H1 (cell line): ENCODE measurements at regions not wholly inside any gene's neighbourhood (a gene's known extent, or its start where the extent isn't known, plus 50 kb on each side); places are given as distances from the start of the nearest gene placed in this dataset.

Experiments
- CTCF ChIA-PET: fragments of 300-600 bp; sonication (Branson Sonifier 250); formaldehyde crosslinking; loops from one replicate; lab custom pipeline; 2021; ENCODE audit not compliant: partially characterized antibody; lab: Charles Lee
- POLR2A ChIA-PET: fragments of 300-600 bp; sonication (Branson Sonifier 250); formaldehyde crosslinking; loops from one replicate; lab custom pipeline; 2021; ENCODE audit warnings: inconsistent platforms; ENCODE audit not compliant: partially characterized antibody; lab: Charles Lee
- DNase-seq, 2 experiments: peaks; one replicate each; pipeline versions ENCODE4 v3.0.0 to v3.0.0-alpha.2; 2010 to 2022; ENCODE audit warnings: low spot score in 2 of 2, low read depth in 1 of 2, mixed read lengths in 1 of 2
- FAIRE-seq: peaks from 2 replicates; lab custom pipeline; 2011; peaks lifted over from hg19 to GRCh38; lab: Jason Lieb, UNC
- H2AFZ ChIP-seq: 2 replicates; pipeline ENCODE4 v1.8.1; 2012; ENCODE audit warnings: low read length, inconsistent platforms
- H2AK5ac ChIP-seq: 2 replicates; pipeline ENCODE4 v1.6.1; 2013; ENCODE audit warnings: low read depth, low read length
- H2BK120ac ChIP-seq: replicated peaks from 2 replicates; pipeline ENCODE3; 2013; ENCODE audit warnings: low read depth, low read length, inconsistent platforms
- H2BK12ac ChIP-seq: 2 replicates; pipeline ENCODE4 v1.6.1; 2013; ENCODE audit warnings: low read depth, low read length
- H2BK15ac ChIP-seq: 2 replicates; pipeline ENCODE4 v1.6.1; 2013; ENCODE audit warnings: low read length
- H2BK20ac ChIP-seq: 2 replicates; pipeline ENCODE4 v1.6.1; 2013; ENCODE audit warnings: low read length
- H2BK5ac ChIP-seq: 2 replicates; pipeline ENCODE4 v1.6.1; 2013; ENCODE audit warnings: low read depth, low read length
- H3K14ac ChIP-seq: 2 replicates; pipeline ENCODE4 v1.6.1; 2013; ENCODE audit warnings: inconsistent platforms; ENCODE audit not compliant: insufficient read length
- H3K18ac ChIP-seq: 2 replicates; pipeline ENCODE4 v1.6.1; 2013; ENCODE audit warnings: low read length; ENCODE audit errors: extremely low read depth
- H3K23ac ChIP-seq: 2 replicates; pipeline ENCODE4 v1.6.1; 2013; ENCODE audit warnings: inconsistent platforms; ENCODE audit not compliant: insufficient read length
- H3K23me2 ChIP-seq: 2 replicates; pipeline ENCODE4 v1.6.1; 2013; ENCODE audit warnings: low read depth, low read length
- H3K27ac ChIP-seq: 2 replicates; pipeline ENCODE4 v1.6.1; 2011; ENCODE audit warnings: low read depth, low read length, inconsistent platforms
- H3K27me3 ChIP-seq, 4 experiments: replicated peaks in 1 of 4; 1 replicate in 1 of 4; 2 replicates in 3 of 4; pipeline versions ENCODE4 v1.6.1 to v1.8.1; 2011 to 2013; ENCODE audit warnings: low read length in 3 of 4, mild to moderate bottlenecking in 3 of 4, inconsistent platforms in 2 of 4, mixed read lengths in 2 of 4, moderate library complexity in 1 of 4; ENCODE audit not compliant: control insufficient read depth in 3 of 4, insufficient read depth in 3 of 4; ENCODE audit errors: extremely low read depth in 1 of 4
- H3K36me3 ChIP-seq, 4 experiments: 2 replicates each; pipeline versions ENCODE4 v1.6.1 to v1.8.1; 2011 to 2013; ENCODE audit warnings: mild to moderate bottlenecking in 4 of 4, low read length in 3 of 4, moderate library complexity in 2 of 4, control low read depth in 1 of 4, inconsistent platforms in 1 of 4; ENCODE audit not compliant: insufficient read depth in 4 of 4, control insufficient read depth in 2 of 4
- H3K4ac ChIP-seq: replicated peaks from 2 replicates; pipeline ENCODE3; 2013; ENCODE audit warnings: low read length, low read depth, mixed read lengths, inconsistent platforms; ENCODE audit not compliant: insufficient read length
- H3K4me1 ChIP-seq, 4 experiments: replicated peaks in 1 of 4; 1 replicate in 1 of 4; 2 replicates in 3 of 4; pipeline versions ENCODE4 v1.6.1 to v1.8.1; 2011 to 2013; ENCODE audit warnings: low read length in 3 of 4, inconsistent platforms in 2 of 4, mixed read lengths in 1 of 4; ENCODE audit not compliant: insufficient read depth in 4 of 4, control insufficient read depth in 3 of 4
- H3K4me2 ChIP-seq, 2 experiments: 2 replicates each; pipeline versions ENCODE4 v1.6.1 to v1.8.1; 2011 to 2013; ENCODE audit warnings: low read depth in 2 of 2, low read length in 2 of 2, control low read depth in 1 of 2, inconsistent platforms in 1 of 2, mild to moderate bottlenecking in 1 of 2; ENCODE audit not compliant: insufficient read depth in 1 of 2
- H3K4me3 ChIP-seq, 4 experiments: fragments of 200-600, 300-600 bp in 1 of 4; sonication (generic), shearing (Covaris generic), sonication (Bioruptor Twin) in 1 of 4; 2 replicates each; pipeline versions ENCODE4 v1.5.1 to v1.8.1; 2011 to 2016; ENCODE audit warnings: low read length in 4 of 4, low read depth in 3 of 4, control low read depth in 2 of 4, inconsistent platforms in 2 of 4, mild to moderate bottlenecking in 2 of 4, mixed read lengths in 1 of 4, moderate library complexity in 1 of 4; ENCODE audit not compliant: insufficient read depth in 2 of 4; ENCODE audit errors: extremely low read depth in 1 of 4
- H3K56ac ChIP-seq: replicated peaks from 2 replicates; pipeline ENCODE3; 2013; ENCODE audit warnings: low read depth, mild to moderate bottlenecking, mixed read lengths, low read length, inconsistent platforms; ENCODE audit not compliant: insufficient read length
- H3K79me1 ChIP-seq: 2 replicates; pipeline ENCODE4 v1.6.1; 2013; ENCODE audit warnings: low read depth, low read length, control low read depth
- H3K79me2 ChIP-seq, 2 experiments: 2 replicates each; pipeline versions ENCODE4 v1.6.1 to v1.8.1; 2012 to 2013; ENCODE audit warnings: low read length in 2 of 2, mild to moderate bottlenecking in 2 of 2, inconsistent platforms in 1 of 2; ENCODE audit not compliant: insufficient read depth in 2 of 2, control insufficient read depth in 1 of 2
- H3K9ac ChIP-seq, 4 experiments: replicated peaks in 1 of 4; 1 replicate in 1 of 4; 2 replicates in 3 of 4; pipeline versions ENCODE4 v1.6.1 to v1.8.1; 2011 to 2013; ENCODE audit warnings: low read depth in 3 of 4, low read length in 3 of 4, control low read depth in 2 of 4, mild to moderate bottlenecking in 2 of 4, moderate library complexity in 2 of 4, inconsistent platforms in 1 of 4; ENCODE audit errors: extremely low read depth in 1 of 4
- H3K9me3 ChIP-seq, 2 experiments: 2 replicates each; pipeline versions ENCODE4 v1.6.1 to v1.8.1; 2012 to 2013; ENCODE audit warnings: mild to moderate bottlenecking in 2 of 2, moderate library complexity in 2 of 2, control low read depth in 1 of 2, inconsistent platforms in 1 of 2, low read depth in 1 of 2, low read length in 1 of 2, mixed read lengths in 1 of 2; ENCODE audit not compliant: insufficient read depth in 2 of 2
- H4K20me1 ChIP-seq, 2 experiments: replicated peaks in 1 of 2; 2 replicates each; pipeline versions ENCODE3 to v1.8.1; 2011 to 2013; ENCODE audit warnings: inconsistent platforms in 2 of 2, low read length in 2 of 2, mild to moderate bottlenecking in 1 of 2; ENCODE audit not compliant: insufficient read depth in 2 of 2, control insufficient read depth in 1 of 2
- H4K5ac ChIP-seq: 2 replicates; pipeline ENCODE4 v1.6.1; 2013; ENCODE audit warnings: low read length, low read depth, mixed read lengths, inconsistent platforms; ENCODE audit not compliant: insufficient read length
- H4K8ac ChIP-seq: 2 replicates; pipeline ENCODE4 v1.8.0; 2013; ENCODE audit warnings: mild to moderate bottlenecking, moderate library complexity, low read length, inconsistent platforms; ENCODE audit not compliant: insufficient read depth; ENCODE audit errors: extremely low read depth
- H4K91ac ChIP-seq: replicated peaks from 2 replicates; pipeline ENCODE3; 2013; ENCODE audit warnings: low read length, mixed read lengths, inconsistent platforms; ENCODE audit not compliant: insufficient read length
- CREB1 ChIP-seq: IDR thresholded peaks from 2 replicates; pipeline ENCODE4 v1.6.1; 2012; ENCODE audit warnings: inconsistent platforms
- EP300 ChIP-seq, 2 experiments: IDR thresholded peaks; 1 replicate in 1 of 2; 2 replicates in 1 of 2; pipeline ENCODE4 v1.6.1; 2011 to 2012; ENCODE audit warnings: low read depth in 2 of 2, low read length in 2 of 2, mild to moderate bottlenecking in 2 of 2, borderline replicate concordance in 1 of 2, inconsistent platforms in 1 of 2, moderate library complexity in 1 of 2
- FOSL1 ChIP-seq: IDR thresholded peaks from 2 replicates; pipeline ENCODE4 v1.6.1; 2011; ENCODE audit warnings: mild to moderate bottlenecking, low read depth, low read length, moderate library complexity; ENCODE audit not compliant: insufficient read depth
- JUN ChIP-seq: IDR thresholded peaks from 2 replicates; pipeline ENCODE4 v1.6.1; 2011; ENCODE audit warnings: low read depth, mild to moderate bottlenecking, improper control_type of control experiment, low read length
- KDM1A ChIP-seq: fragments of 200-600, 300-600 bp; sonication (generic); IDR thresholded peaks from 2 replicates; pipeline ENCODE4 v1.7.1; 2016; ENCODE audit warnings: mild to moderate bottlenecking, low read length, borderline replicate concordance
- MAFK ChIP-seq: IDR thresholded peaks from 2 replicates; pipeline ENCODE4 v1.6.1; 2012; ENCODE audit warnings: low read depth, mild to moderate bottlenecking, improper control_type of control experiment, low read length
- SAP30 ChIP-seq: fragments of 300-600 bp; sonication (generic); IDR thresholded peaks from 2 replicates; pipeline ENCODE4 v1.7.1; 2012; ENCODE audit warnings: low read length, moderate library complexity, mild to moderate bottlenecking, inconsistent platforms; ENCODE audit not compliant: insufficient read depth, insufficient replicate concordance
- SIX5 ChIP-seq: IDR thresholded peaks from 2 replicates; pipeline ENCODE4 v1.6.1; 2011; ENCODE audit warnings: mild to moderate bottlenecking, low read depth, low read length
- SP1 ChIP-seq: IDR thresholded peaks from 2 replicates; pipeline ENCODE4 v1.6.1; 2011; ENCODE audit warnings: low read depth, low read length
- SRF ChIP-seq: IDR thresholded peaks from 2 replicates; pipeline ENCODE4 v1.6.1; 2011; ENCODE audit warnings: mild to moderate bottlenecking, low read depth, low read length, moderate library complexity
- TAF7 ChIP-seq: optimal IDR thresholded peaks from 2 replicates; pipeline ENCODE3; 2011; ENCODE audit warnings: low read depth, mild to moderate bottlenecking, inconsistent platforms, low read length, moderate library complexity, borderline replicate concordance
- ZNF274 ChIP-seq: IDR thresholded peaks from 2 replicates; pipeline ENCODE4 v1.7.0; 2012; ENCODE audit warnings: low read length, borderline replicate concordance; ENCODE audit errors: extremely low read depth
- WGBS, 2 experiments: shearing (Covaris generic) in 1 of 2; methylation state at CpG; one replicate each; pipeline versions ENCODE4 v1.1.6 to v1.1.7; 2013 to 2015; ENCODE audit warnings: low lambda C conversion rate in 2 of 2, mixed read lengths in 2 of 2, inconsistent platforms in 1 of 2, low coverage in 1 of 2, missing lambda C conversion rate in 1 of 2; ENCODE audit not compliant: insufficient replicate concordance in 2 of 2, insufficient coverage in 1 of 2, insufficient read length in 1 of 2; ENCODE audit errors: extremely low coverage in 1 of 2, missing lambda C conversion rate in 1 of 2; 5-methylcytosine and 5-hydroxymethylcytosine counted together
- TF ChIP-seq, protein P1 (sequence below), 3 experiments: IDR thresholded peaks; 1 replicate in 2 of 3; 2 replicates in 1 of 3; pipeline versions ENCODE4 v1.5.1 to v1.6.1; 2011; ENCODE audit warnings: low read length in 3 of 3, mild to moderate bottlenecking in 3 of 3, inconsistent platforms in 2 of 3, low read depth in 1 of 3, moderate library complexity in 1 of 3; ENCODE audit not compliant: insufficient read depth in 1 of 3; ENCODE audit errors: control extremely low read depth in 1 of 3

DNA sequence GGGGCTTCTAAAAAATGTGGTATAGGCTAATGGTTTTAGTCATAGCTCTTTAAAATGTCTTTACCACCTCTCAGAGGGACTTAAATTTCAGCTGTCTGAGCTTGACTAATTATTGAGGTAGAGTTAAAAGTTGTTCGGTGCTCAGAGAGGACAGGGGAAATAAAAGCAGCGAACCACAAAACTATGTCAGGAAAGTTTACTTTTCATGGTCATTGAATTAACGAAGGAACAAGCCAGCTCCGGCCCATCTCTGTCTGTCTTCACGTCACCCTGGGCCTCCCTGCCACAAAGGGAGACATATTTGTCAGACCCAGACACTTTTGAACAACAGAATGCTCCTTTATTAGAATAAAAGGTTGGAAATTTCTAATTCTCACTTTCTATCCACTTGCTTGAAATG, 98.8 kb upstream of the EFNA5 start:
- no peak overlapping the region for H2AFZ ChIP-seq
- 86% methylated on average over 5 of the region's 5 CpGs; no CpG with 5 or more reads in 1 of the 2 experiments for WGBS, 2 experiments
- no peak overlapping the region for H2BK5ac ChIP-seq
- H2AK5ac ChIP-seq = no peak overlapping the region
- H3K79me2 ChIP-seq = no peaks in the 10 kb centered on the region
- H3K9me3 ChIP-seq = no peaks in the 10 kb centered on the region
- H3K23me2 ChIP-seq = no peaks in the 10 kb centered on the region
- no peak overlapping the region for H3K56ac ChIP-seq
- FAIRE-seq = no peak
- H2BK15ac ChIP-seq = no peak overlapping the region
- no peaks in the 10 kb centered on the region for H3K36me3 ChIP-seq
- no peak overlapping the region for H2BK20ac ChIP-seq
- H3K27ac ChIP-seq = no peak overlapping the region
- no peak overlapping the region for H3K18ac ChIP-seq
- no peak overlapping the region for H3K4ac ChIP-seq
- no peak overlapping the region for H4K5ac ChIP-seq
- no peaks in the 10 kb centered on the region for H3K79me1 ChIP-seq
- peaks cover 0 to 19% (median 6%) of the 10 kb centered on the region in 4 experiments; a peak in 5 of 7 replicates for H3K4me1 ChIP-seq
- ChIA-PET CTCF (no interaction called here), POLR2A (no interaction called here)
- H2BK12ac ChIP-seq = no peak overlapping the region
- TF ChIP-seq SIX5 = no peak
- TF ChIP-seq SP1 = no peak
- no peak for TF ChIP-seq TAF7
- no peak for TF ChIP-seq SRF
- TF ChIP-seq CREB1 = no peak
- TF ChIP-seq ZNF274 = no peak
- no peak for TF ChIP-seq EP300 (IDR thresholded peaks at IDR 0.05; ENCODE audit: borderline replicate concordance in 1 of 2, low read depth in 2 of 2, low read length in 2 of 2)
- TF ChIP-seq JUN = no peak
- TF ChIP-seq MAFK = no peak
- TF ChIP-seq, protein P1, sequence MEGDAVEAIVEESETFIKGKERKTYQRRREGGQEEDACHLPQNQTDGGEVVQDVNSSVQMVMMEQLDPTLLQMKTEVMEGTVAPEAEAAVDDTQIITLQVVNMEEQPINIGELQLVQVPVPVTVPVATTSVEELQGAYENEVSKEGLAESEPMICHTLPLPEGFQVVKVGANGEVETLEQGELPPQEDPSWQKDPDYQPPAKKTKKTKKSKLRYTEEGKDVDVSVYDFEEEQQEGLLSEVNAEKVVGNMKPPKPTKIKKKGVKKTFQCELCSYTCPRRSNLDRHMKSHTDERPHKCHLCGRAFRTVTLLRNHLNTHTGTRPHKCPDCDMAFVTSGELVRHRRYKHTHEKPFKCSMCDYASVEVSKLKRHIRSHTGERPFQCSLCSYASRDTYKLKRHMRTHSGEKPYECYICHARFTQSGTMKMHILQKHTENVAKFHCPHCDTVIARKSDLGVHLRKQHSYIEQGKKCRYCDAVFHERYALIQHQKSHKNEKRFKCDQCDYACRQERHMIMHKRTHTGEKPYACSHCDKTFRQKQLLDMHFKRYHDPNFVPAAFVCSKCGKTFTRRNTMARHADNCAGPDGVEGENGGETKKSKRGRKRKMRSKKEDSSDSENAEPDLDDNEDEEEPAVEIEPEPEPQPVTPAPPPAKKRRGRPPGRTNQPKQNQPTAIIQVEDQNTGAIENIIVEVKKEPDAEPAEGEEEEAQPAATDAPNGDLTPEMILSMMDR (IDR thresholded peaks at IDR 0.05; ENCODE audit: control extremely low read depth in 1 of 3, insufficient read depth in 1 of 3, low read depth in 1 of 3, low read length in 3 of 3) = no peak
- TF ChIP-seq KDM1A = no peak
- no peak for TF ChIP-seq FOSL1
- no peak for TF ChIP-seq SAP30
- no peak overlapping the region for H3K9ac ChIP-seq
- no peak for DNase-seq
- no peaks in the 10 kb centered on the region; a peak in 1 of 7 replicates for H3K27me3 ChIP-seq
- no peaks in the 10 kb centered on the region for H4K20me1 ChIP-seq
- no peak overlapping the region for H4K8ac ChIP-seq
- H3K23ac ChIP-seq = no peak overlapping the region
- H4K91ac ChIP-seq = no peak overlapping the region
- H3K4me2 ChIP-seq = no peak overlapping the region
- H2BK120ac ChIP-seq = no peak overlapping the region
- H3K14ac ChIP-seq = no peak overlapping the region
- no peak overlapping the region for H3K4me3 ChIP-seq
